Mesodermal cell (in vitro differentiated cells): ENCODE measurements at regions not wholly inside any gene's neighbourhood (a gene's known extent, or its start where the extent isn't known, plus 50 kb on each side); places are given as distances from the start of the nearest gene placed in this dataset.

Experiments
- H3K27ac ChIP-seq: 2 replicates; pipeline ENCODE4 v1.7.0; 2013; ENCODE audit warnings: mild to moderate bottlenecking, low read depth, low read length, moderate library complexity; ENCODE audit not compliant: severe bottlenecking
- H3K36me3 ChIP-seq: 2 replicates; pipeline ENCODE4 v1.7.1; 2013; ENCODE audit warnings: mild to moderate bottlenecking, low read length, moderate library complexity; ENCODE audit not compliant: control insufficient read depth, insufficient read depth
- H3K4me1 ChIP-seq: one replicate; pipeline ENCODE4 v1.7.1; 2013; ENCODE audit warnings: mild to moderate bottlenecking, low read length; ENCODE audit not compliant: insufficient read depth, control insufficient read depth, poor library complexity, severe bottlenecking
- H3K4me3 ChIP-seq: 2 replicates; pipeline ENCODE4 v1.7.0; 2013; ENCODE audit warnings: low read length, control low read depth, mild to moderate bottlenecking; ENCODE audit not compliant: insufficient read depth, poor library complexity, severe bottlenecking; ENCODE audit errors: extremely low read depth
- H3K9me3 ChIP-seq: 2 replicates; pipeline ENCODE4 v1.7.1; 2013; ENCODE audit warnings: mild to moderate bottlenecking, low read length, moderate library complexity; ENCODE audit not compliant: control insufficient read depth
- WGBS, 2 experiments: methylation state at CpG; one replicate each; pipeline ENCODE4 v1.1.5; 2013; ENCODE audit warnings: missing lambda C conversion rate in 2 of 2; ENCODE audit not compliant: insufficient coverage in 2 of 2; 5-methylcytosine and 5-hydroxymethylcytosine counted together

DNA sequence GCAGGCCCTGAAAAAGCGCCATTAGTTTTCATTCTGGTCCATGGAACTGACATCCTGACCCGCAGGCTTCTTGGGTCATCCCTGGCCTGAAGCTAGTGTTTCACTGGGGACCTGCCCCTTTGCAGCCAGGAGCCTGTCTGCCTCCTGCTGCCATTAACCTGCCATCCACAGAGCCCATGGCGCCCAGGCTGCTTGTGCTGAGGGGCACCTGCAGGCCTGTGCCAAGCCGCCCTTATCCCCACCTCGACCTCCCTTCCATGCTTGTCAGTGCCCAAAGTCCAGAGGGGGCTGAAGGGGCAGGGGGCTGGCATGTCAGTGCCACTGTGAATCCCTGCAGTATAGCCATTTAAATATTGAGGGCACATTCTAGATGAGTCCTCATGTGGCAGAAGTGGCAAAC lies 207.6 kb upstream of the USP25 start:
- Histone ChIP-seq H3K9me3 (no peaks in the 10 kb centered on the region), H3K36me3 (no peaks in the 10 kb centered on the region), H3K4me3 (no peak overlapping the region), H3K4me1 (no peaks in the 10 kb centered on the region), H3K27ac (no peak overlapping the region)
- WGBS, 2 experiments, result 91 to 96% methylated on average over 3 to 4 of the region's 5 CpGs

DNA sequence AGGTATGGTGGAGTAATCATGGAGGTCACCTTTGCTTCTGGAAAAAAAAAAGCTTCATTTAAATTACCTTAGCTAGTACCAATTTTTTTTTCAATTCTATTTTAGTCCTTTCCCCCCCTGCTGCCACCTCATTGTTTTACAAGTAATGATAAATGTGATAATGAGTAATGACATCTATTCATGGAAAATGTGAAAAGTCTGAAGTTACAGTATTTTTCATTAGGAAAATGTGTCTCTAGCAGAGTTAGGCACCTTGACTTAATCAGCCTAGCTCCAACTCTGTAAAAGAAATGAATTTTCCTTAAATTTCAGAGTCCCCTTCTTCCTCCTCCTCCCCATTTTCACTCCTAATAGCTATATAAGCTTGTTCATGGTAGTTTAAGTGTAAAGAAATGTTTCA lies 204.9 kb upstream of the USP25 start:
- no peaks in the 10 kb centered on the region for H3K36me3 ChIP-seq
- H3K4me1 ChIP-seq, result no peaks in the 10 kb centered on the region
- H3K27ac ChIP-seq, result no peak overlapping the region
- no peaks in the 10 kb centered on the region for H3K9me3 ChIP-seq
- H3K4me3 ChIP-seq, result no peak overlapping the region

DNA sequence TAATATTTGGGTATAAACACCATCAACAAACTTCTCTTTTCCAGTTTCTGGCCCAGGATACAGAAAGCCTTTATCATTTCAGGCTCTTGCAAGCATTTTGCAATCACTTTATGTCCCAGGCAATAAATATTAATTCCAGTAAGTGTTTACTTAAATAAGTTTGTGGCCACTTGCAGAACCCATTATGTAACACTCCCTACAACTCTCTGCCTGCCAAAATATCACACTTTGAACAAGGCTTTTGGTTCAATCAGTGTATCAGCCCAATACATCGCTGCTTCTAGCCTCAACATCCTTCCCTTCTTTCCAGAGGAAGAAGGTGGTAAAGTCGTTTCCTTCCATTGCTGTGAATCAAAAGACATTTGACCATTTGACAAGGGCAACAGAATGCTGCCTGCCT lies 203.0 kb upstream of the USP25 start:
- no peaks in the 10 kb centered on the region for H3K36me3 ChIP-seq
- H3K27ac ChIP-seq, result no peak overlapping the region
- H3K9me3 ChIP-seq, result no peaks in the 10 kb centered on the region
- 80 to 100% methylated on average over 1 of the region's 2 CpGs for WGBS, 2 experiments
- H3K4me1 ChIP-seq, result no peaks in the 10 kb centered on the region
- no peak overlapping the region for H3K4me3 ChIP-seq

DNA sequence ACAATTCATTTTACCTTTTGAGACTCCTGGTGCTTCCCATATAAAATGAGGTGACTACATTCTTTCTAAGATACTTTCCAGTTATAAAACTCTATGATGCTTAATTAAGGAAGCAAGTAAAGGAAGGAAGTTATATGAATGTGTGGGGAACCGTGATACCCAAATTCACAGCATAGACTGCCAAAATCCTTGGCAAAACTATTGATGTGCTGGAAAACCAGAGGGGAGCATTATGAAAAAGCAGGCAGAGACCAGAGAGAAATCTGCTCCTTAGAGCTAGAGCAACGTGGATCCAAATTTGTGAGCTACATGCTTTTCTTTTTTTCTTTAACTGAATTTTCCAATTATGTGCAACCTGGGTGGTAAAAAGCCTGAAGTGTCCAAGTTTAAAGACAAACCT lies 201.4 kb upstream of the USP25 start:
- no peaks in the 10 kb centered on the region for H3K4me1 ChIP-seq
- H3K27ac ChIP-seq, result no peak overlapping the region
- no peaks in the 10 kb centered on the region for H3K9me3 ChIP-seq
- no peak overlapping the region for H3K4me3 ChIP-seq
- WGBS, 2 experiments, result 83 to 100% methylated on average over 1 to 2 of the region's 2 CpGs
- no peaks in the 10 kb centered on the region for H3K36me3 ChIP-seq

DNA sequence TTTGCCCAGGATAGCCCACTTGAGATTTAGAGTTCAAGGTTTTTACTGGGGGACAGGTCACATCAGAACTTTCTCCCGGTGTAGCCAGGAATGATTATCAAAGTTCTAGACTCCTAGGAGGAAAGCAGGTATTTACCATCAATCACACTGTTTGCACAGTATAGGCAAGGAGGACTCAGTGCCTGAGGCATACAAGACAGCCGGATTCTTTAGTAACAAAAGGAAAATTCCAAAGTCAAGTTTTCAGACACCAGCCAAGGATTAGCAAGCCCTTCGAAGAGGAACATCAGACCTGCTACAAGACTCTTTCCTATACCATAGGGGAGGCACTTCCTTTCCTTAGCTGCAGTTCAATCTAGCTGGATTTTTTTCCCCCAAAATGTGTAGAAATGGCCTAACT lies 197.8 kb upstream of the USP25 start:
- no peaks in the 10 kb centered on the region for H3K9me3 ChIP-seq
- no peaks in the 10 kb centered on the region for H3K4me1 ChIP-seq
- whole genome bisulfite sequencing, 2 experiments, result 59 to 88% methylated on average over 2 of the region's 3 CpGs
- H3K27ac ChIP-seq, result no peak overlapping the region
- H3K4me3 ChIP-seq, result no peak overlapping the region
- H3K36me3 ChIP-seq, result no peaks in the 10 kb centered on the region

DNA sequence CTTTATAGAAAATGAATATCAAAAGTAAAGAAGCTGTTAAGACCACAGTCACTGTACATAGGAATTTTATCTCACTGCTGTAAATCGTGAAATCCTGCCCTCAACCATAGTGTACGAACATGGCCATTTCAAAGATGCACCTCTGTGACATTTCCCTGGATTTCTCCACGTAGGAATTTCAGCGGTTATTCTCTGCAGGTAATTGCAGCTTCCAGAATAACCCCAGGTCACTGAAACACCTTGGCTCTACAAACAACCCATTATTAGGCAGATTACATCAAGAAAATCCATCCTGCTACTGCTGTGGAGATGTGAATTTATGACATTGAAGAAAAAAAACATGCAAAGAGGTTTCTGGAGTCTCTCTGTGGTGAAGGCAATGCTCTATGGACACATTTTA lies 196.2 kb upstream of the USP25 start:
- H3K27ac ChIP-seq, result no peak overlapping the region
- 83 to 91% methylated on average over 4 of the region's 4 CpGs for WGBS, 2 experiments
- no peak overlapping the region for H3K4me3 ChIP-seq
- no peaks in the 10 kb centered on the region for H3K9me3 ChIP-seq
- no peaks in the 10 kb centered on the region for H3K4me1 ChIP-seq
- H3K36me3 ChIP-seq, result no peaks in the 10 kb centered on the region

DNA sequence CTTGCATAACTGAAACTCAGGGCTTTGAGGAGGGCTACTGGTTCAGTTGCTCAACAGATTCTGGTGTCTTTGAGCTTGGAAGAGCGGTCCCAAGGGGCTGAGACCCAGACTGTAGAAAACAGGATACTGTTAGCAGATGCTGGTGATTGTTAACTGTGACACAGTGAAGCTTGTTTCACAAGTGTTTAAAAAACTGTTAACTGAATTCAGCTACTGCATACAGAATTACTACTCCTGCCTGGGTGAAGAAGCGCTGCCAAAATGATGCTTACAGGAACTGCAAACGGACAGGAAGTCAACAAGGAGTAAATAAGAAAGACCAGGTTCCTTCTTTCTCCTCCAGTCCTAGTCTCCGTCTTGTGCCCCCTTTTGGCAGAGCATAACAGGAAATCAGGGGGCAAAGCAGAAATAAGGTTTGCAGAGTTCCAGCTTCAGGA lies 195.3 kb upstream of the USP25 start:
- H3K4me3 ChIP-seq, result no peak overlapping the region
- H3K36me3 ChIP-seq, result no peaks in the 10 kb centered on the region
- 89 to 92% methylated on average over 2 to 4 of the region's 4 CpGs for WGBS, 2 experiments
- no peaks in the 10 kb centered on the region for H3K9me3 ChIP-seq
- H3K27ac ChIP-seq, result no peak overlapping the region
- H3K4me1 ChIP-seq, result no peaks in the 10 kb centered on the region

DNA sequence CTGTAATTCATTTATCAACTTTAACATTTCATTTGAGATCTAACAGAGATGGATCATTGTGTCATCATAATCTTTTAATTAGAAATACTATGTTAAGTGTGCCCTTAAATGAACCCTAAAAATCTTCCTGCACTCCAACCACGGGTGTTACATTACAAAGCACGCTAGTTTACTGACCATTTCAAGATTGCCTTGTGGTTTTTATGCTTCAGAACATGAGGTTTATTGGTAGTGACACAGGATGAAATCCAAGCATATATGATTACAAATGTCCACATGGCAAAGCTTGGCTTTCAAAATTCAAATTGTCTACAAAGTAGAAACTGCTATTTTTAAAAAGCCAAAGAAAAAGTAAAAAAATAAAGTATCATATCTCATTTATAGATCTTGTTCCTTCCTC lies 190.4 kb upstream of the USP25 start:
- no peak overlapping the region for H3K4me3 ChIP-seq
- no peaks in the 10 kb centered on the region for H3K36me3 ChIP-seq
- H3K9me3 ChIP-seq, result no peaks in the 10 kb centered on the region
- no CpG with 5 or more reads among the region's 2 CpGs for WGBS, 2 experiments
- no peaks in the 10 kb centered on the region for H3K4me1 ChIP-seq
- H3K27ac ChIP-seq, result no peak overlapping the region

DNA sequence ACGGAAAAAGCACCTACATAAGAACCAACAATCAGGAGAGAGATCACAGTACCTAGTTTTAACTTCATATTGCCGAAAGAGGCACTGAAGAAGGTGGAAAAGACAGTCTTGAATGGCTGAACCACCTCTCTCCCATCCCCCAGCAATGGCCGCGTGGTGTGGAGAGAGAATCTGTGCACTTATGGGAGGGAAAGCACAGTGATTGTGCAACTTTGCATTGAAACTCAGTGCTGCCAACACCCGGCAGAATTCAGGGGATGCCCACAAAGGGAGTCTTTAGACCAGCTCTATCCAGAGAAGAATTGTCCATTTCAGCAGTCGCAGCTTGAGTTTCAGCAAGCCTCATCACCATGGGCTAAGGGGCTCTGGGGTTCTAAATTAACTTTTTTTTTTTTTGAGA lies 186.3 kb upstream of the USP25 start:
- H3K36me3 ChIP-seq, result no peaks in the 10 kb centered on the region
- no peak overlapping the region for H3K4me3 ChIP-seq
- no peaks in the 10 kb centered on the region for H3K9me3 ChIP-seq
- no peak overlapping the region for H3K27ac ChIP-seq
- no peaks in the 10 kb centered on the region for H3K4me1 ChIP-seq
- 89 to 93% methylated on average over 2 to 3 of the region's 6 CpGs for WGBS, 2 experiments

DNA sequence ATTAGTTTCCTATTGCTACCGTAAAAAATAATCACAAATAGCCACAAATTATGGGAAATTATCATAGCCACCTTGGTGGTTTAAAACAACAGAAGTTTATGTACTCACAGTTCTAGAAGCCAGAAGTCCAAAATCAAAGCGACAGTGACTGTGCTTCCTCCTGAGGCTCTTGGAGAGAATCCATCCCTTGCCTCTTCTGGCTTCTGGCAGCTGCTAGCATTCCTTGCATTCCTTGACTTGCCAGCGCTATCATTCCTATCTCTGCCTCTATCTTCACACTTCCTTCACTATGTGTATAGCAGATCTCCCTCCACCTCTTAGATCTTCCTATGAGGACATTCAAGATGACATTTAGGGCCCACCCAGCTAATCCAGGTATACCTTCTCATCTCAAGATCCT lies 180.1 kb upstream of the USP25 start:
- Histone ChIP-seq H3K27ac (no peak overlapping the region), H3K36me3 (no peaks in the 10 kb centered on the region), H3K9me3 (no peaks in the 10 kb centered on the region), H3K4me3 (no peak overlapping the region), H3K4me1 (no peaks in the 10 kb centered on the region)
- 65 to 83% methylated on average over 2 to 3 of the region's 3 CpGs for WGBS, 2 experiments

DNA sequence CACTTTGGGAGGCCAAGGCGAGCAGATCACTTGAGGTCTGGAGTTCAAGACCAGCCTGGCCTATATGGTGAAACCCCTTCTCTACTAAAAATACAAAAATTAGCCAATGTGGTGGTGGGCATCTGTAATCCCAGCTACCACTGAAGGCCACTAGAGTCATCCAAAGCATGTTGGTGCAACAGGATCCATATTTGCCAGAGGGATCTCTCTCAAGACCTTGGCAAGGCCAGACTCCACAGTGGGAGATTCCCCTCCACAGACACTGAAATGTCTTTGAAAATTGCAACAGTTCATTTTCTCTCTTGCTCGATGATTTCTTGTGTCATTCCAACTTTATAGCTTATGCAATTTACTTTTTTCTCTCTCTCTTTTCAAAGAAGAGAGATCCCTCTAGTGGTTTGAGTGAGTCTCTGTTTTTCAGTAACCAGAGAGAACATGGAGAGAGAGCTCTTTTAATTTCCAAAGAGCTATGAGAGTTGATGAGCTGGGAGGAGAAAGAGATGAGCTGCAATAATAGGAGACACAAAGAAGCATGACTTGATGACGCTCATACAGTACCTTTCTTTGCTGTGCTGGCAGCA lies 176.8 kb upstream of the USP25 start:
- Histone ChIP-seq H3K27ac (no peak overlapping the region), H3K9me3 (no peaks in the 10 kb centered on the region), H3K4me3 (no peak overlapping the region), H3K4me1 (no peaks in the 10 kb centered on the region), H3K36me3 (no peaks in the 10 kb centered on the region)
- WGBS, 2 experiments, result 43 to 57% methylated on average over 1 of the region's 3 CpGs
